Dermis blood vessel endothelial cell (primary cell): ENCODE measurements at regions not wholly inside any gene's neighbourhood (a gene's known extent, or its start where the extent isn't known, plus 50 kb on each side); places are given as distances from the start of the nearest gene placed in this dataset.

Experiments used
- DNase-seq: peaks from one replicate; pipeline ENCODE4 v3.0.0; 2010

GRCh38 chrX:9318213-9318612 lies 146.6 kb upstream of the TBL1X start:
- DNase-seq = peak; percentile 10

GRCh38 chrX:9318766-9319165 lies 146.1 kb upstream of the TBL1X start:
- DNase-seq = no peak

DNA sequence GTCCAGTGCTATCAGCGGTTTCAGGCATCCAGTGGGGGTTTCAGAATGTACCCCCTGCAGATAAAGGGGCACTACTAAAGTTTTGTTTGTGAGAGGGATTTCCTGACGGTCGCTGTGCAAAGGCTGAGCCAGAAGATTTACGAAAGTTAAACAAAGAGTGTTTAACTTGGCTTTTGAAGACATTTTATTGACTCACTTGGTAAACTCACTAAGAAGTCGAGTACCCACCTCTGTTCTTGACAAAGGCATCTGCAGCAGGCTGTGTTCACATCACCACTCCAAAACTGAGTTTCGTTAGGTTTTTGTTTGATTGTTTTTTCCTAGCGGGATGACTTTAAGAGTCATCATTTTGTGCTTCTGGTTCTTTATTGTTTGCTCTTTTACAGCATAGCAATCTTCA lies 143.9 kb upstream of the TBL1X start:
- DNase-seq = no peak

- DNase-seq = no peak
Observed at GRCh38 chrX:9324676-9325075, 140.2 kb upstream of the TBL1X start.

GRCh38 chrX:9326369-9326768 lies 138.5 kb upstream of the TBL1X start:
- DNase-seq = no peak

DNA sequence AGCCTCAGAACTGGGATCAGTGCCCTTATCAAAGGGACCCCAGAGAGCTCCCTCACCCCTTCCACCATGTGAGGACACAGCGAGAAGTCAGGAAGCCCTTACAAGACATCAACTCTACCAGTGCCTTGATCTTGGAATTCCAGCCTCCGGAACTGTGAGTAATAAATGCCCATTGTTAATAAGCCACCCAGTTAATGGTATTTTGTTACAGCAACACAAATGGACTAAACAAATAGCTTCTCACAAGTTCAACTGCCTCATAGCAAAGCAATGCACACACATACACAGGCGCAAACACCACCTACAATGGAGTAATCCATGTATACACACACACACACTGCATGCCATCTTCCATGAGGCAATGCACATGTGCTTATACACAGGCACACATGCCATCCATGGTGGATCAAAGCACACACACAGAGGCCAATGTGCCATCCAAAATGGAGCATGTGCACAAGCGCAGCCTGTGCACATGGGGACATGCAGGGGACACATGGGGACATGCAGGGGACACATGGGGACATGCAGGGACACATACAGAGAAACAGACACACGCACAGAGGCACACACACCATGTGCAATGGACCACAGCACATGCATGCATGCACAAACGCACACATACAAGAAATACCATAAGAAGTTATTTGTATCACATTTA lies 137.6 kb upstream of the TBL1X start:
- DNase-seq = no peak

GRCh38 chrX:9327747-9328145 lies 137.1 kb upstream of the TBL1X start:
- DNase-seq = no peak

DNA sequence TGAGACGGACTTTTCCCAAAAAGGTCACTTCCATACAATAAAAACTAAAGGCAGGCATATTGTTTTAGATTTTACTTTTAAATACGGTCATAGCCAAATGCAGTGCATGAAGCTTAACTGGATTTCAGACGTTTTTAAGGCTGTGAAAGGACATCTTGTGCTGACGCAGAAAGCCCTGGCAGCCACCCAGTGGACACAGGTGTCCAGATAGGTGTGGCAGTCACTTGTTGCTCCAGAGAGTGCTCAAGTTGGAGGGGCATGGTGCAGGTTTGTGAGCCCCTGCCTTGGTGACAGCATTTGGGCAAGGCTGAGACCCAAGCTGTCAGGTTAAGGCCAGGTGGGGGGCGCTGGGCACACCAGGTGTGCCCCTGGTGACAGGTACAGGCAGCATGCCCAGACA lies 135.8 kb upstream of the TBL1X start:
- DNase-seq = no peak

GRCh38 chrX:9330249-9330982 lies 134.4 kb upstream of the TBL1X start:
- no peak for DNase-seq

DNA sequence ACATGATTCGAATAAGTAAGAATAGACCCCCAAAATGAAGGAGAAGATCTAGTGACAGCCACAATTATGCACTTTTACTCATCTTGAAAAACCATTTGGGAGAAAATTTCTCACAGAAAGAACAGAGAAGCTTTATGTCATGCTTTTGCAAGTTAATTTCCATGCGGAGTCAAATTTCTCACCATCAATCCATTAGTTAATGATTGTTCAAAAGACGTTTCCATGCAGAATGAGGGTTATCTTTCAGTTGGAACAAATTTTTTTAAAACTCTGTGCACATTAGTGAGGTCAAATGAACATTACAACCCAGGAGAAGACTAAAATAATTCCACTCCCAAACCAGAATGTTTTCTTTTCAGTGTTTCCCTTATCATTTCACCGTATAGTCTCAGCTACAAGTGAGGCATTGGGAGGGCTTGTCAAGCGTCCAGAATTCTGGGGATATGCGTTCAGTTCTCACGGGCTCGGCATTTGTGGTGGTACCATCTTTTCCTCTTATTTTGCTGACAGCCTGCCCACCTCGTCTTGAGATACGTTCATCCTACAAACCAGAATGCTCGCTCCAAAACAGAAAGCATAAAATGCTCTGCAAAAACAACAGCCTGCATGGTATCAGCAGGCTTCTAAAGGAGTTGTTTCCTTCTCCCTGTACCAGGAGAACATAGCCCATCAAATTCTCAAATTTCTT lies 130.8 kb upstream of the TBL1X start:
- DNase-seq = no peak

DNA sequence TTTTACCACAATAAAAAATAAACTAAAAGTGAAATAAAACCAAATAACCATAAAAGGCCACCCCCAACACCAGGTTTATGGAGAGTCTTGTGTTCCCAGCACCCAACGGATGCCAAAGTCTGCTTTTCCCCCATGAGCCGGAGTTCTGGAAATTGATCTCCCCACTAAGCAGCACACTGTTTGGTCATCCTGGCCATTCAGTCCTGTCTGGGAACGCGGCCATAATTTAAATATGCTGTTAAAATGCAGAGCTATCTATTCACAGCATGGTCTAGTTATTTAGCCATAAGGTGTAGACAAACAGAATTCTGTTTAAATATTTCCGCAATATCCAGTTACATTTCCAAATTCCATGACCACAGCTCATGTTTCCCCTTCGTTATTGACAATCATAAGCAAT lies 129.6 kb upstream of the TBL1X start:
- DNase-seq = no peak

GRCh38 chrX:9336456-9336855 lies 128.4 kb upstream of the TBL1X start:
- DNase-seq = no peak

- no peak for DNase-seq
Observed at GRCh38 chrX:9337046-9337445, 127.8 kb upstream of the TBL1X start.

GRCh38 chrX:9338986-9339385 lies 125.9 kb upstream of the TBL1X start:
- no peak for DNase-seq

DNA sequence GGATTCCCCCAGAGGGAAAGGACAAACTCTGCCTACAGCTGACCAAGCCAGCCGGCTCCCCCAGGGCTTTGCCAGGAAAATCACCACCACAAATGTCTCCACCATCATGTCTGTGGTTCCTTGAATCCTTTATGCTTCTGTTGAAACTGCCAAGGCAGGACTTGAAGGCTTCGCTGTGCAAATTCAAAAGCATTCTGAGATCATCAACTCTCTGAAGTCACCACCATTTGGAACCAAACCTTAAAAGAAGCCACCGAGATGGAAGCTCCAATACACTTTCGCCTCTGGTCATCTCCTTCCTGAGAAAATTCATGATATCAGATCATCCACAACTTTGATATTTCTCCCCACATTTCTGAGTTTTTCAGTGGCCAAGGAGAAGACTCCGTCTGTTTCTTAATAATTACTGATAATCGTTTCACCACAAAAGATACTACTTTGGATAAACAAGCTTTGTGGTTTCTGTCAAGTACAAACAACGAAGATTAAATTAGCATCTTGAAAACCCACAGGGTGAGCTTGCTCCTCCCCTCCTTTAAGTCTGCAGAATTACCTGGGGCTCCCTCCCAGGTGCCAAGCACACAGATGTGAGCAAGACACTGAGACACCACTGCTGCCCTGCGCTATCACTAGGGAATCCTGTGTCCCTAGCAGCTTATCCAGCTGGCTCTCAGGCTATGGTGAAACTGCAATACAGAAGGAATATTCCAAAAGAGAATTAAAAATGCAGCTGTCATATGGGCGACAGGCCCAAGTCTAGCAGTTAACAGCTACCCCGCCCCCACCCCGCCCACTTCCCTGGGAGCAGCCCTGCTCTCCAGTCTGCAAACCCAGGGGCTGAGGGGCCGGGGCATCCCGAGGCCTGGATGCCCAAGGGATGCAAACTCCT lies 125.0 kb upstream of the TBL1X start:
- DNase-seq = no peak

DNA sequence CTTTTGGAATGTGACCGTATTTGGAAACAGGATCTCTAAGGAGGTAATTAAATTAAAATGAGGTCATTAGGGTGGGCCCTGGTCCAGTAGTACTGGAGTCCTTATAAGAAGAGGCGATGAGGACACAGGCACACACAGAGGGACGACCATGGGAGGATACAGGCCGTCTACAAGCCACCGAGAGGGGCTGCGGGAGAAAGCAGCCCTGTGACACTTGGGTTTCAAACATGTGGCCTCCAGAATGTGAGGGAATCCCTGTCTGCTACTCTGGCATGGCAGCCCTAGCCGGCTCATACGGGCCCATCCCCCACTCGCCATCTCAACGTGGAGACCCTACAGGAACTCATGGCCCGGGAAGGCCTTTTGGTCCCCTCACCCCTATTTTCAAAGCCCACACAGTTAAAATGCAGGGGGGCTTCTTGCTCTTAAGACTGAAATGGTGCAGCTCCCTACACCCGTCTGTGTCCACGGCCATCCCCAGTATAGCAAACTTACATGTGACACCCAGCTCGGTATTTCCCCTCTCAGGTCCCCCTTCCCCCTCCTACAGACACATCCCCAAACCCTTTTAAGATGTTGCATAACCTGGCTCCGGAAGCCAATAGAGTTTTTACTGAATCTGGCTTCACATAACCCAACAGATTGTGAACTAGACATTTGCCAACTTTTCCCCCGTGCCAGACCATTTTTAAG lies 124.1 kb upstream of the TBL1X start:
- DNase-seq = peak; percentile 3

GRCh38 chrX:9341291-9342201 lies 123.3 kb upstream of the TBL1X start:
- DNase-seq = peak; percentile 17

- peak; percentile 79 for DNase-seq
Observed at GRCh38 chrX:9342561-9343051, 122.3 kb upstream of the TBL1X start.

DNA sequence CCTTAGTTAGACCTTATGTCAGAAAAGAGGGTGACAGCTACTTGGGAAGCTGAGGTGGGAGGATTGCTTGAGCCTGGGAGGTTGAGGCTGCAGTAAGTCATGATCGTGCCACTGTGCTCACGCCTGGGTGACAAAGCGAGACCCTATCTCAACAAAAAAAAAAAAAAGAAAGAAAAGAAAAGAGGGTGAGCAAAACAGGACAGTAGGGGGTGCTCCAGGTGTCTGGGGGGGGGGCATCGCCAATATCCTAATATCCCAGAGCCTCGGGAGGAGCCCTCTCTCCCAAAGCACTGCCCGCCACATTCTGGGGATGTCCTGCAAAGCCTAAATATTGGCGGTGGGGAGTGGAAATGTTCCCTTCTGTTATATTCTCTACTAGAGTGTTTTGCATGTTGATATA lies 120.9 kb upstream of the TBL1X start:
- no peak for DNase-seq

GRCh38 chrX:9345957-9346356 lies 118.9 kb upstream of the TBL1X start:
- DNase-seq = no peak
